ENCODE measurements at regions not wholly inside any gene's neighbourhood (a gene's known extent, or its start where the extent isn't known, plus 50 kb on each side); places are given as distances from the start of the nearest gene placed in this dataset.

DNA sequence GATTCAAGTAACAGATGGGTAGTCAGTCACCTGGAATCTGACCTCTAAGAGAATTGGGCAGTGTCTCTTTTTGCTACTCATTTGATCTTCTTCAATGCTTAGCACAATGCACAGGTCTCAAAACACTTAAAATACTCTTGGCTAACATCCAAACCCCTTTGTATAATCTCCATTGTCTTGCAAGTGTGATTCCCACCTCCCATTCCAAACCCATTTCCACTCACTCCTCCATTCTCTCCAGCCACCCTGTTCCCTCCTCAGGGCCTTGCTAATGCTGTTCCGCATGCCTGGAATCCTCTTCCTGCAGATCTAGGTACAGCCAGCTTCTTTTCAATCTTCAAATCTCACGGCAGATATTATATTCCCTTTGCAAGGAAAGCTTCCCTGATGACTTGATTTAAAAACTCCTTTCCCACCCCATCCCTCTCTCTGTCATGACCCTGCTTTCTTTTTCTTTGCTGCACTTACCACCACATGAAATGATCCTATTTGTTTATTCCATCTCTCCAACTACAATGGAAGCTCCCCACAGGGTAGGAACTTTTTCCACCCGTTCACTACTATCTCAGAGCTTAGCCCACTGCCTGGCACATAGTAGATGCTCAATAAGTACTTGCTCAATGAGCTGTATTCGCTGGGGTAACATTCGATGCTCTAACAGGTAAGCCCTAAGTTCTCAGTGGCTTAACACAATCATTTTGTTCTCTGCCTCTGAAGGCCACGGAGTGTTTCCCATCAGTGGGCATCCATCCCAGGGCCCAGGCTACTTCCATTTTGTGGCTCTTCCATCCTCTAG is 121.7 kb downstream of the MN1 start:
- H3K4me1 ChIP-seq = peaks cover 5 to 31% (median 14%) of the 10 kb centered on the region in 10 experiments; a peak in 18 of 20 replicates
- no peak overlapping the region for H3K27ac ChIP-seq
- no peaks in the 10 kb centered on the region for H4K20me1 ChIP-seq
- no peak for TF ChIP-seq Cebpa-rat (IDR thresholded peaks at IDR 0.05)
- H3K27me3 ChIP-seq = no peaks in the 10 kb centered on the region
- no peak overlapping the region for H3K4me3 ChIP-seq
- H3K9ac ChIP-seq = no peak overlapping the region
- H3K9me3 ChIP-seq (replicated peaks in 1 of 11) = peaks cover 0 to 6% (median 0%) of the 10 kb centered on the region in 11 experiments; a peak in 1 of 22 replicates
- no peaks in the 10 kb centered on the region for H3K36me3 ChIP-seq
- no peak overlapping the region for H3K4me2 ChIP-seq

DNA sequence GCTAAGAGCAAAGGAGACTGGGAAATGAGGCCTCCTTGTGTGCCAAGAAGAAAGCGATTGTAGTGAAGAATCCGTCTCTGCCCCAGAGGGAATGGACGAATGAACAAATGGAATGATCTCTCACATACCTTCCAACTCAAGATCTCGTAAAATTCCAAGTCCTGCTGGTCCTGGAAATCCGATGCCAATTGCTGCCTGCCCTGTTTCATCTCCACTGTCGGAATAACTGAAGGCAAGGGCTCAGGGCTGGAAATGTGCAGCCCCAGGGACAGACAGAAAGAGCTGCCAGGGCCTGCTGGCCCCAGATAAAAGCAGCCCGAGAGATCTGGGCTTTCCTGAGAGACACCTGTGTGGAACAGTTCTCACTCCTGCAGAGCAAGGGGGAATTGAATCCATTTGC is 120.9 kb downstream of the MN1 start:
- TF ChIP-seq Cebpa-rat (IDR thresholded peaks at IDR 0.05) = no peak
- H4K20me1 ChIP-seq = no peaks in the 10 kb centered on the region
- no peak overlapping the region for H3K9ac ChIP-seq
- no peaks in the 10 kb centered on the region for H3K27me3 ChIP-seq
- H3K36me3 ChIP-seq = no peaks in the 10 kb centered on the region
- H3K27ac ChIP-seq = no peak overlapping the region
- H3K9me3 ChIP-seq (replicated peaks in 1 of 11) = peaks cover 0 to 6% (median 0%) of the 10 kb centered on the region in 11 experiments; a peak in 1 of 22 replicates
- peaks cover 5 to 31% (median 13%) of the 10 kb centered on the region in 10 experiments; a peak in 16 of 20 replicates for H3K4me1 ChIP-seq
- H3K4me3 ChIP-seq = no peak overlapping the region
- H3K4me2 ChIP-seq = no peak overlapping the region

DNA sequence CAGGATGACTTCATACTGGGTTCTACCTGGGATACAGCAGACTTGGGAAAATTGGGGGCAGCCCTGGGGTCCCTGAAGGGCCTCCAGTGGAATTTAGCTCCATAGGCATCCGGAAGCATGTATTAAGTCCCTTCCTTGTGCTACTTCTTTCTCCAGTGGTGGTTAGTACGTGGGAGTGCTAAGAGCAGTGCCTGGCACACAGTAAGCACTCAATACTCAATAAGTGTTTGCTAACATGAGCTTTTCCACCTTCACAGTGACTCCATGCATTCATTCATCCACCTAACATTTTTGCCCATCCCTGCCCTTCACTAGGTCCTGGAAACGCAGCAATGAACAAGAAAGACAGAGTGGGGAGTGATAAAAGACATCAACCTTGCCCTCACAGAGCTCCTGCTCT is 120.5 kb downstream of the MN1 start:
- H3K4me2 ChIP-seq = no peak overlapping the region; a peak in 1 of 22 replicates
- no peaks in the 10 kb centered on the region for H3K27me3 ChIP-seq
- no peak overlapping the region for H3K4me3 ChIP-seq
- H3K27ac ChIP-seq = no peak overlapping the region
- peaks cover 0 to 6% (median 0%) of the 10 kb centered on the region in 11 experiments; a peak in 1 of 22 replicates for H3K9me3 ChIP-seq (replicated peaks in 1 of 11)
- no peak overlapping the region for H3K9ac ChIP-seq
- no peak for TF ChIP-seq Cebpa-rat (IDR thresholded peaks at IDR 0.05)
- peaks cover 5 to 31% (median 13%) of the 10 kb centered on the region in 10 experiments; a peak in 18 of 20 replicates for H3K4me1 ChIP-seq
- no peaks in the 10 kb centered on the region for H4K20me1 ChIP-seq
- no peaks in the 10 kb centered on the region for H3K36me3 ChIP-seq

DNA sequence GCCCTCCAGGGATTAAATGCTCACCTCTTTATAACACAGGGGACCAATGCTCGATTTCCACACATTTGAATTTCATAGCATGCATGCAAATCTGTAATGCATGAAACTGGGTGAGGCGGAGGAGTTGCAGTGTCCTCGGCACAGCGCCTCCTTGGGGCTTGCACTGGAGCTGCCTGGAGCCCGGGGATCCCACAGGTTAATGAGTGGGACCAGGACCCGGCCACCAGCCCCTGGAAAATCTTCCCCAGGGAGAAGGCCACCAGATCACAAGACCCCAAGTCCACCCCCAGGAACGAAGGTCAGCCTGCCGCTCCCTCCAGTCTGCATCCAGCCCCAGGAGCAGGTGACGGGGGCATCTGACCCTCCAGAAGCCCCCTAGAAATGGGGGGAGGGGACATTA is 119.1 kb downstream of the MN1 start:
- no peak overlapping the region for H3K4me3 ChIP-seq
- no peaks in the 10 kb centered on the region for H3K9me3 ChIP-seq (replicated peaks in 1 of 11)
- H3K27ac ChIP-seq = no peak overlapping the region
- TF ChIP-seq Cebpa-rat (IDR thresholded peaks at IDR 0.05) = no peak
- H3K36me3 ChIP-seq = no peaks in the 10 kb centered on the region
- no peak overlapping the region for H3K9ac ChIP-seq
- no peaks in the 10 kb centered on the region for H4K20me1 ChIP-seq
- no peaks in the 10 kb centered on the region for H3K27me3 ChIP-seq
- peak overlapping the region in 5 of 11 experiments; percentile 5 to 48 (median 45); a peak in 7 of 22 replicates for H3K4me2 ChIP-seq
- peaks cover 5 to 35% (median 16%) of the 10 kb centered on the region in 10 experiments; a peak in 18 of 20 replicates for H3K4me1 ChIP-seq

- peaks cover 0 to 20% (median 9%) of the 10 kb centered on the region in 11 experiments; a peak in 14 of 22 replicates for H3K9me3 ChIP-seq (replicated peaks in 1 of 11)
- H3K4me2 ChIP-seq = no peak overlapping the region
- no peaks in the 10 kb centered on the region for H4K20me1 ChIP-seq
- H3K27me3 ChIP-seq = no peaks in the 10 kb centered on the region
- H3K36me3 ChIP-seq = no peaks in the 10 kb centered on the region
- no peak overlapping the region for H3K4me3 ChIP-seq
- H3K9ac ChIP-seq = no peak overlapping the region
- H3K27ac ChIP-seq = no peak overlapping the region
- H3K4me1 ChIP-seq = peaks cover 5 to 22% (median 13%) of the 10 kb centered on the region in 10 experiments; a peak in 18 of 20 replicates
- no peak for TF ChIP-seq Cebpa-rat (IDR thresholded peaks at IDR 0.05)
Observed at GRCh38 chr22:27684901-27685300, 116.7 kb downstream of the MN1 start.

DNA sequence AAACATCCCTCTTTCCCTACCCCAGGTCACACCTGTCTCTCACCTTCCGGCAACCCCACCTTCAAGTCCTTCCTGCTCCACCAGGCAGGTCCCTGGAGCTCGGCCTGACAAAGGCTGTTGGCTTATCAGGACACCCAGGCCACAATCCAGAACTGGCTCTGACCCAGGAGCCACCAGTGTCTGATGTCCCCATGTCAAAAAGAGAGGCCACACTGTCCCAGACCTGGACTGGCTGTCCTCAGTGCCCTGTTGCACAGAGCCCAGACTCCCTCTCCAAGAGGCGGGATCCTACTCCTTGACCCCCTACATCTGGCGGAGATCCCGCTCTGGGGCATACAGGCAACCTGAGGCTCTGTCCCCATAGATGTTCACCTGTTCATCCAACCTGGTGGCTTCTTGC is 116.0 kb downstream of the MN1 start:
- no peak for TF ChIP-seq Cebpa-rat (IDR thresholded peaks at IDR 0.05)
- Histone ChIP-seq H3K36me3 (no peaks in the 10 kb centered on the region), H4K20me1 (no peaks in the 10 kb centered on the region), H3K4me3 (no peak overlapping the region), H3K27ac (no peak overlapping the region), H3K4me1 (peaks cover 5 to 22% (median 13%) of the 10 kb centered on the region in 10 experiments; a peak in 18 of 20 replicates), H3K9ac (no peak overlapping the region), H3K9me3 (replicated peaks in 1 of 11) (peaks cover 0 to 20% (median 9%) of the 10 kb centered on the region in 11 experiments; a peak in 14 of 22 replicates), H3K27me3 (no peaks in the 10 kb centered on the region), H3K4me2 (no peak overlapping the region)

DNA sequence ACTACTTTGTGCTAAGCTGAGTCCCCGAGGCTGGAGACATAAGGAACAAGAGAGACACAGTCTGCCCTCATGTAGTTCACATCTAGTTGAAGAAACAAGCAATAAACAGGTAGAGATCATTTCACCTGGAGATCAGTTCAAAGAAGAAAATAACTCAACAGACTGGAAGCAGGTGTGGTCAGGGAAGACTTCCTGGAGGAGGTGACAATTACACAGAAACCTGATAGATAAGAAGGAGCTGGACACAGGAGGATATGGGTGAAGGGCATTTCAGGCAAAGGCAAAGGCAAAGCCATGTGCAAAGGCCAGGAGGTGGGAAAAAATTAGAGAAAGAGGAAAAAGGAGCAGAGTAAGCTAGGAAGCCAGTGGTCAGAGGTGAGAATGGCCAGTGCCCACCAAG is 115.6 kb downstream of the MN1 start:
- Histone ChIP-seq H3K27ac (no peak overlapping the region; a peak in 1 of 22 replicates), H4K20me1 (no peaks in the 10 kb centered on the region), H3K4me2 (peak overlapping the region in 3 of 11 experiments; percentile 33 to 55 (median 47); a peak in 5 of 22 replicates), H3K9ac (no peak overlapping the region), H3K9me3 (replicated peaks in 1 of 11) (peaks cover 0 to 20% (median 9%) of the 10 kb centered on the region in 11 experiments; a peak in 14 of 22 replicates), H3K27me3 (no peaks in the 10 kb centered on the region), H3K4me1 (peaks cover 5 to 22% (median 13%) of the 10 kb centered on the region in 10 experiments; a peak in 18 of 20 replicates), H3K4me3 (no peak overlapping the region), H3K36me3 (no peaks in the 10 kb centered on the region)
- TF ChIP-seq Cebpa-rat (IDR thresholded peaks at IDR 0.05) = no peak

GRCh38 chr22:27686534-27686933 is 115.0 kb downstream of the MN1 start:
- no peak overlapping the region; a peak in 1 of 22 replicates for H3K27ac ChIP-seq
- H3K4me3 ChIP-seq = no peak overlapping the region
- peaks cover 0 to 20% (median 9%) of the 10 kb centered on the region in 11 experiments; a peak in 14 of 22 replicates for H3K9me3 ChIP-seq (replicated peaks in 1 of 11)
- H4K20me1 ChIP-seq = no peaks in the 10 kb centered on the region
- H3K4me1 ChIP-seq = peaks cover 5 to 21% (median 12%) of the 10 kb centered on the region in 10 experiments; a peak in 18 of 20 replicates
- no peaks in the 10 kb centered on the region for H3K36me3 ChIP-seq
- H3K9ac ChIP-seq = no peak overlapping the region
- no peaks in the 10 kb centered on the region for H3K27me3 ChIP-seq
- H3K4me2 ChIP-seq = peak overlapping the region in 3 of 11 experiments; percentile 33 to 55 (median 47); a peak in 5 of 22 replicates
- no peak for TF ChIP-seq Cebpa-rat (IDR thresholded peaks at IDR 0.05)

DNA sequence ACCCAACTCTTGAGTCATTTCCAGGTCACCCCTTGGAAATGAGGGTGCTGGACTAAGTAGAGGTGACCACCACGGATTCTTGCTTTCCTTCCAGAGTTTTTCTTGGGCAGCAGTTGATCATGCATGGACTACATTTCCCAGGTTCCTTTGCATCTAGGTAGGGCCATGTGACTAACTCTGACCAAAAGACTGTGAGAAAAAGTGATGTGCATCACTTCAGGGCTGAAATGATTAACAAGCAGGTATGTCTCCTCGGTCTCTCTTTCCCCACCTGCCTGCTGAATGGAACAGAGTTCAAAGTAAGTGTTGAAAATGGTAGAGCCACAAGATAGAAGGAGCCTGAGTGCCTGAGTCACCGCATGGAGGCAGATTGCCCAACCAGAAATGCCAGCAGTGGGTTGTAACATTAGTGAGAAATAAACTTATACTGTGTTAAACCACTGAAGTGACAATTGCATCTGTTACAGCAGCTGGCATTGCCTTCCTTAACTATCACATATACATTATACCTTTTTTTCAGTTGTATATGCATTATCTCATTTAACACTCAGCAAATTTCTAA is 113.5 kb downstream of the MN1 start:
- Histone ChIP-seq H3K36me3 (no peaks in the 10 kb centered on the region), H3K4me2 (no peak overlapping the region), H3K9me3 (replicated peaks in 1 of 11) (peaks cover 0 to 20% (median 9%) of the 10 kb centered on the region in 11 experiments; a peak in 14 of 22 replicates), H4K20me1 (no peaks in the 10 kb centered on the region), H3K27ac (no peak overlapping the region), H3K4me3 (no peak overlapping the region), H3K4me1 (peaks cover 0 to 13% (median 3%) of the 10 kb centered on the region in 10 experiments; a peak in 9 of 20 replicates), H3K27me3 (no peaks in the 10 kb centered on the region), H3K9ac (no peak overlapping the region)
- TF ChIP-seq Cebpa-rat (IDR thresholded peaks at IDR 0.05) = no peak

Measured in BLaER1 treated with 17β-estradiol and CSF1 and Interleukin-3, amounts not matched to agents 10 nM and 100 nM (cell line).